H9 (cell line): ENCODE measurements at regions not wholly inside any gene's neighbourhood (a gene's known extent, or its start where the extent isn't known, plus 50 kb on each side); places are given as distances from the start of the nearest gene placed in this dataset.

Experiments
- DNase-seq: peaks from one replicate; pipeline ENCODE4 v3.0.0-alpha.2; 2017
- H2AFZ ChIP-seq: one replicate; pipeline ENCODE4 v1.6.1; 2013; ENCODE audit warnings: mild to moderate bottlenecking, low read length, control low read depth, moderate library complexity
- H2AK5ac ChIP-seq: 2 replicates; pipeline ENCODE4 v1.6.1; 2013; ENCODE audit warnings: low read length, control low read depth, mixed read lengths; ENCODE audit not compliant: insufficient read length
- H2BK120ac ChIP-seq: one replicate; pipeline ENCODE4 v1.6.1; 2013; ENCODE audit warnings: low read depth, mild to moderate bottlenecking, low read length, control low read depth, inconsistent platforms; ENCODE audit not compliant: poor library complexity, severe bottlenecking
- H2BK12ac ChIP-seq: 2 replicates; pipeline ENCODE4 v1.6.1; 2013; ENCODE audit warnings: low read length, control low read depth, mixed read lengths, low read depth; ENCODE audit not compliant: insufficient read length
- H2BK15ac ChIP-seq: 2 replicates; pipeline ENCODE4 v1.6.1; 2013; ENCODE audit warnings: low read depth, low read length, control low read depth
- H2BK20ac ChIP-seq: one replicate; pipeline ENCODE4 v1.6.1; 2013; ENCODE audit warnings: low read depth, mild to moderate bottlenecking, low read length, control low read depth, inconsistent platforms; ENCODE audit not compliant: poor library complexity, severe bottlenecking
- H2BK5ac ChIP-seq: 2 replicates; pipeline ENCODE4 v1.6.1; 2013; ENCODE audit warnings: low read length, control low read depth, mixed read lengths; ENCODE audit not compliant: insufficient read length
- H3K14ac ChIP-seq: 2 replicates; pipeline ENCODE4 v1.6.1; 2013; ENCODE audit warnings: low read length, control low read depth; ENCODE audit not compliant: insufficient read depth
- H3K18ac ChIP-seq: 2 replicates; pipeline ENCODE4 v1.6.1; 2013; ENCODE audit warnings: low read depth, mild to moderate bottlenecking, mixed read lengths, low read length, control low read depth; ENCODE audit not compliant: insufficient read length
- H3K23ac ChIP-seq: 2 replicates; pipeline ENCODE4 v1.6.1; 2013; ENCODE audit warnings: low read length, control low read depth, mixed read lengths, low read depth; ENCODE audit not compliant: insufficient read length
- H3K23me2 ChIP-seq: 2 replicates; pipeline ENCODE4 v1.6.1; 2013; ENCODE audit warnings: low read depth, mild to moderate bottlenecking, mixed read lengths, low read length, control low read depth; ENCODE audit not compliant: insufficient read length, poor library complexity, severe bottlenecking
- H3K27ac ChIP-seq: 2 replicates; pipeline ENCODE4 v1.5.1; 2013; ENCODE audit warnings: low read length, control low read depth, mixed read lengths, low read depth; ENCODE audit not compliant: insufficient read length
- H3K27me3 ChIP-seq: 2 replicates; pipeline ENCODE4 v1.6.1; 2013; ENCODE audit warnings: low read length, control low read depth, inconsistent platforms; ENCODE audit not compliant: insufficient read depth
- H3K4ac ChIP-seq: 2 replicates; pipeline ENCODE4 v1.6.1; 2013; ENCODE audit warnings: low read depth, mild to moderate bottlenecking, control low read depth, inconsistent platforms, low read length, moderate library complexity
- H3K4me1 ChIP-seq: 2 replicates; pipeline ENCODE4 v1.6.1; 2013; ENCODE audit warnings: low read length, control low read depth, inconsistent platforms; ENCODE audit not compliant: insufficient read depth
- H3K4me2 ChIP-seq: 2 replicates; pipeline ENCODE4 v1.6.1; 2013; ENCODE audit warnings: low read length, control low read depth, mixed read lengths; ENCODE audit not compliant: insufficient read length, insufficient read depth
- H3K56ac ChIP-seq: 2 replicates; pipeline ENCODE4 v1.6.1; 2013; ENCODE audit warnings: low read depth, mild to moderate bottlenecking, mixed read lengths, low read length, control low read depth; ENCODE audit not compliant: insufficient read length
- H3K79me1 ChIP-seq: 2 replicates; pipeline ENCODE4 v1.6.1; 2013; ENCODE audit warnings: low read depth, mild to moderate bottlenecking, moderate library complexity, low read length, control low read depth, inconsistent platforms; ENCODE audit not compliant: insufficient read depth, poor library complexity, severe bottlenecking
- H3K79me2 ChIP-seq: 2 replicates; pipeline ENCODE4 v1.6.1; 2013; ENCODE audit warnings: low read length, control low read depth, inconsistent platforms; ENCODE audit not compliant: insufficient read depth
- H3K9ac ChIP-seq: 2 replicates; pipeline ENCODE4 v1.6.1; 2013; ENCODE audit warnings: low read length, control low read depth, mixed read lengths; ENCODE audit not compliant: insufficient read length; ENCODE audit errors: extremely low read depth
- H3K9me3 ChIP-seq: one replicate; pipeline ENCODE4 v1.6.1; 2013; ENCODE audit warnings: low read depth, low read length, inconsistent platforms; ENCODE audit not compliant: control insufficient read depth
- H3T11ph ChIP-seq: one replicate; pipeline ENCODE4 v1.6.1; 2013; ENCODE audit warnings: mild to moderate bottlenecking, low read length, control low read depth, inconsistent platforms
- H4K20me1 ChIP-seq: one replicate; pipeline ENCODE4 v1.6.1; 2013; ENCODE audit not compliant: control insufficient read depth, insufficient read length, insufficient read depth
- H4K5ac ChIP-seq: 2 replicates; pipeline ENCODE4 v1.6.1; 2013; ENCODE audit warnings: low read depth, mild to moderate bottlenecking, mixed read lengths, low read length, control low read depth; ENCODE audit not compliant: insufficient read length
- H4K8ac ChIP-seq: replicated peaks from 2 replicates; pipeline ENCODE4 v1.6.1; 2013; ENCODE audit warnings: low read length, control low read depth, mixed read lengths, low read depth; ENCODE audit not compliant: insufficient read length
- H4K91ac ChIP-seq: 2 replicates; pipeline ENCODE4 v1.6.1; 2013; ENCODE audit warnings: low read depth, mild to moderate bottlenecking, moderate library complexity, mixed read lengths, low read length, control low read depth; ENCODE audit not compliant: insufficient read length
- H3K27ac Mint-ChIP-seq, 3 experiments: 2 replicates in 2 of 3; 3 replicates in 1 of 3; pipeline ENCODE4 v1.8.0; 2020 to 2021; ENCODE audit warnings: mixed read lengths in 3 of 3, mild to moderate bottlenecking in 1 of 3, moderate library complexity in 1 of 3
- H3K27me3 Mint-ChIP-seq: 2 replicates; pipeline ENCODE4 v1.8.0; 2021; ENCODE audit warnings: low read depth, mild to moderate bottlenecking, moderate library complexity, mixed read lengths
- H3K36me3 Mint-ChIP-seq, 3 experiments: 2 replicates in 2 of 3; 3 replicates in 1 of 3; pipeline ENCODE4 v1.8.0; 2020 to 2021; ENCODE audit warnings: low read depth in 3 of 3, mixed read lengths in 3 of 3; ENCODE audit not compliant: insufficient read depth in 1 of 3
- H3K4me1 Mint-ChIP-seq, 2 experiments: 2 replicates each; pipeline ENCODE4 v1.8.0; 2020; ENCODE audit warnings: mixed read lengths in 2 of 2
- H3K4me3 Mint-ChIP-seq, 2 experiments: 2 replicates in 1 of 2; 3 replicates in 1 of 2; pipeline ENCODE4 v1.8.0; 2020 to 2021; ENCODE audit warnings: mild to moderate bottlenecking in 2 of 2, mixed read lengths in 2 of 2, moderate library complexity in 1 of 2
- H3K9me3 Mint-ChIP-seq, 2 experiments: 2 replicates in 1 of 2; 3 replicates in 1 of 2; pipeline ENCODE4 v1.8.0; 2020; ENCODE audit warnings: mild to moderate bottlenecking in 2 of 2, mixed read lengths in 2 of 2, moderate library complexity in 1 of 2
- WGBS: extraction: QIAGEN DNeasy Blood & Tissue Kit; methylation state at CpG from one replicate; pipeline ENCODE4 v1.1.7; 2013; ENCODE audit warnings: missing lambda C conversion rate, low lambda C conversion rate, mixed read lengths; ENCODE audit not compliant: insufficient read length; ENCODE audit errors: extremely low coverage; 5-methylcytosine and 5-hydroxymethylcytosine counted together
- TF ChIP-seq, protein P1 (sequence below): fragments of 200-600 bp; sonication (generic); conservative IDR thresholded peaks from 3 replicates; pipeline ENCODE4 v1.8.0; 2021; ENCODE audit warnings: antibody characterized with exemption, mild to moderate bottlenecking

DNA sequence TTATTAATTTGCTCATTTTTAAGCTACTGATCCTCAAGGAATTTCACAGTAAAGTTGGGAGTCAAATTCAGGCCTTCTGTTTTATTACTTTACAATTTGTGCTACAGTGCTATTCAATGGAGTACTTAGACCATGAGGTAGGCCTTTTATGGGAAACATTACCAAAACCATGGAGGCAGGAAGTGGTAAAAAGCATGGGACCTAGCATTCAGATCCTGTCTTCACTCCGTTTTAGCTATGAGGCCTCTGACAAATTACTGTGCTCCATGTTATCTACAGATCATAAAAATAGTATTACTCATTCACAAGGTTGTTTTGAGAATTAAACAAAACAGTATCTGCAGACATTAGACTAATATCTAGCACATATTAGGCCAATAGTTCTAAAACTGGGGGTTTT is 140.6 kb upstream of the SLITRK3 start:
- no peaks in the 10 kb centered on the region for H3K4me1 ChIP-seq
- H4K20me1 ChIP-seq: no peaks in the 10 kb centered on the region
- no peaks in the 10 kb centered on the region for H3K79me1 ChIP-seq
- no peak overlapping the region for H3K27ac ChIP-seq
- H3K79me2 ChIP-seq: no peaks in the 10 kb centered on the region
- Mint-ChIP-seq H3K36me3 (no peaks in the 10 kb centered on the region), H3K9me3 (no peaks in the 10 kb centered on the region), H3K4me3 (no peak overlapping the region), H3K4me1 (no peaks in the 10 kb centered on the region), H3K27ac (no peak overlapping the region), H3K27me3 (no peaks in the 10 kb centered on the region)
- no peak overlapping the region for H3K14ac ChIP-seq
- no peak overlapping the region for H4K8ac ChIP-seq
- H3K27me3 ChIP-seq: no peaks in the 10 kb centered on the region
- H2AK5ac ChIP-seq: no peak overlapping the region
- no peaks in the 10 kb centered on the region for H3K23me2 ChIP-seq
- no peak overlapping the region for H2BK120ac ChIP-seq
- no CpG with 5 or more reads among the region's 1 CpG for WGBS
- no peak overlapping the region for H2BK20ac ChIP-seq
- H3K4ac ChIP-seq: no peak overlapping the region
- no peak overlapping the region for H4K91ac ChIP-seq
- H2AFZ ChIP-seq: no peak overlapping the region
- no peak overlapping the region for H3T11ph ChIP-seq
- H3K23ac ChIP-seq: no peak overlapping the region
- no peak overlapping the region for H2BK5ac ChIP-seq
- no peak overlapping the region for H2BK12ac ChIP-seq
- TF ChIP-seq, protein P1, sequence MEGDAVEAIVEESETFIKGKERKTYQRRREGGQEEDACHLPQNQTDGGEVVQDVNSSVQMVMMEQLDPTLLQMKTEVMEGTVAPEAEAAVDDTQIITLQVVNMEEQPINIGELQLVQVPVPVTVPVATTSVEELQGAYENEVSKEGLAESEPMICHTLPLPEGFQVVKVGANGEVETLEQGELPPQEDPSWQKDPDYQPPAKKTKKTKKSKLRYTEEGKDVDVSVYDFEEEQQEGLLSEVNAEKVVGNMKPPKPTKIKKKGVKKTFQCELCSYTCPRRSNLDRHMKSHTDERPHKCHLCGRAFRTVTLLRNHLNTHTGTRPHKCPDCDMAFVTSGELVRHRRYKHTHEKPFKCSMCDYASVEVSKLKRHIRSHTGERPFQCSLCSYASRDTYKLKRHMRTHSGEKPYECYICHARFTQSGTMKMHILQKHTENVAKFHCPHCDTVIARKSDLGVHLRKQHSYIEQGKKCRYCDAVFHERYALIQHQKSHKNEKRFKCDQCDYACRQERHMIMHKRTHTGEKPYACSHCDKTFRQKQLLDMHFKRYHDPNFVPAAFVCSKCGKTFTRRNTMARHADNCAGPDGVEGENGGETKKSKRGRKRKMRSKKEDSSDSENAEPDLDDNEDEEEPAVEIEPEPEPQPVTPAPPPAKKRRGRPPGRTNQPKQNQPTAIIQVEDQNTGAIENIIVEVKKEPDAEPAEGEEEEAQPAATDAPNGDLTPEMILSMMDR: no peak
- H2BK15ac ChIP-seq: no peak overlapping the region
- H3K4me2 ChIP-seq: no peak overlapping the region
- no peak overlapping the region for H3K18ac ChIP-seq
- H3K56ac ChIP-seq: no peak overlapping the region
- H3K9me3 ChIP-seq: no peaks in the 10 kb centered on the region
- DNase-seq: no peak
- H3K9ac ChIP-seq: no peak overlapping the region
- H4K5ac ChIP-seq: no peak overlapping the region
